ENCODE measurements at regions not wholly inside any gene's neighbourhood (a gene's known extent, or its start where the extent isn't known, plus 50 kb on each side); places are given as distances from the start of the nearest gene placed in this dataset.
"Not testable (repeated sequence)": the region's sequence is repeated elsewhere in the genome, so short reads cannot be mapped to it uniquely, and the experiment has no call there.

- H3K27me3 ChIP-seq (ENCODE audit: insufficient read depth in 3 of 3, low read length in 2 of 3); H3K4me1 ChIP-seq; ATAC-seq; H3K27ac ChIP-seq; DNase-seq; H3K36me3 ChIP-seq (ENCODE audit: insufficient read depth in 1 of 2, low read depth in 1 of 2); intact Hi-C loops (cut with DNase I); H3K9me3 ChIP-seq; H3K4me3 ChIP-seq: not testable (repeated sequence)
- WGBS, 3 donors = 87 to 97% (median 89%) methylated on average over 1 of the region's 1 CpG
Observed at GRCh38 chr9:39567396-39567795, 211.9 kb downstream of the SPATA31A1 start.

DNA sequence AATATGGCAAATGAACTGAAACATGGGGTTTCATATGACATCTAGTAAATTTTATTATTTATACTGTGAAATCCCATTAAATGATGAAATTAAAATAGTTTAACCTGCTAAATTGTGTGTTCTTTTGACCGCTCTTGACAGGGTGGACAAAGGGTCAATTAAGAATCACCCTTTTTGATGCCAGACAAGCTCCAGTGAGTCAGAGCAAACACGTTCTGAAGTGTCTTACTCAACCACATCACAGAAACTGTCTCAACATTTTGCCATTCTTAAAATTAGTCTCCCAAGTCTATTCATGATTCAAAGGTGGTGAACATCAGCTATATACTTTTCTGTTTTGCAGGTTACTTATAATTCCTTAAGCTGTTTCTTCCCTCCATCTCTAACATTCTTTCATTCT, 213.4 kb downstream of the SPATA31A1 start:
- H3K36me3 ChIP-seq (ENCODE audit: insufficient read depth in 1 of 2, low read depth in 1 of 2); H3K27ac ChIP-seq; ATAC-seq; H3K4me3 ChIP-seq; DNase-seq; H3K27me3 ChIP-seq (ENCODE audit: insufficient read depth in 3 of 3, low read length in 2 of 3); H3K4me1 ChIP-seq; intact Hi-C loops (cut with DNase I); H3K9me3 ChIP-seq: not testable (repeated sequence)
- WGBS, 3 donors = 79 to 100% (median 89%) methylated on average over 1 of the region's 2 CpGs

DNA sequence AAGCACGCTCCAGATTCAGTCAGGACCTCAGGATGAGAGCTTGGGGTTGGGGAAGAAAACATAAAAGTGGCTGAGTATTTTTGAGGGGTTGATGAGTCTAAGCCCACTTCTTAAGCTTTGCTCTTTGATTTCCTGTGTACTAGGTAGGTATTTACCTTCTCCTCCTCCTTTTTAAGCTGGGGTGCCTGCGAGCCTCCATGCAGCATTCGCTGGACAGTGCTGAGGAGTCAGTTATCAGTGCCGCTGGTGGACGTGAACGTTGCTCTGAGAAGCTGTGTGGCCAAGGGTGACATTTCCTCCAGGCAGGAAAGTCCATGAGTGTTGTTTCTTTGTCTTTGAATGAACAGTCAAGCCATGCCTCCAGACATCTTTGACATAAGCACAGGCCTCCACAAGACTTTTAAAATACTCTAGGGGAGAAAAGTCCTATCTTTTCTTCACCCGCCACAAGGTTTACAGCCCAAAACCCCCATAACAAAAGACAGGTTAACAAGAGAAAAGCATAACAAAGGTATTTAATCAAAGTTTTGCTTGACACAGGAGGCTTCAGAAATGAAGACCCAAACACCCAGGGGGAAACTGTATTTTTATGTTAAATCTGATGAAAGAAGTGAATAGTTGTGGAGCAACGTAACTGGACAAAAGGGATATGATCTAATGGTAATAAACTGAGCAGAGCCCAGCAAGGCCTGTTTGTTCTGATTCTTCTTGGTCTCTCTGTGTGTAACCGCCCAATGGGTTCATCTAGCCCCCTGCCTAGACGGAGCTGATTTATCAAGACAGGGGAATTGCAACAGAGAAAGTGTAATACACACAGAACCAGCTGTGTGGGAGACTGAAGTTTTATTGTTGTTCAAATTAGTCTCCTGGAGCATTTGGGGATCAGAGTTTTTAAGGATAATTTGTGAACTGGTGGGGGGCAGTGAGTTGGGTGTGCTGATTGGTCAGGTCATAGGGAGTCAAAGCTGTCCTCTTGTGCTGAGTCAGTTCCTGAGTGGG, 217.9 kb downstream of the SPATA31A1 start:
- H3K4me1 ChIP-seq; H3K4me3 ChIP-seq; DNase-seq; ATAC-seq; intact Hi-C loops (cut with DNase I); H3K36me3 ChIP-seq (ENCODE audit: insufficient read depth in 1 of 2, low read depth in 1 of 2); H3K27me3 ChIP-seq (ENCODE audit: insufficient read depth in 3 of 3, low read length in 2 of 3); H3K27ac ChIP-seq; H3K9me3 ChIP-seq: not testable (repeated sequence)
- WGBS, 3 donors = 40 to 64% (median 44%) methylated on average over 1 to 4 of the region's 10 CpGs

GRCh38 chr9:39579000-39579399, 223.5 kb downstream of the SPATA31A1 start:
- intact Hi-C loops (cut with DNase I); H3K4me1 ChIP-seq; H3K27ac ChIP-seq; H3K36me3 ChIP-seq (ENCODE audit: insufficient read depth in 1 of 2, low read depth in 1 of 2); H3K9me3 ChIP-seq; H3K4me3 ChIP-seq; H3K27me3 ChIP-seq (ENCODE audit: insufficient read depth in 3 of 3, low read length in 2 of 3); ATAC-seq; DNase-seq: not testable (repeated sequence)
- whole genome bisulfite sequencing, 3 donors = 56 to 63% (median 58%) methylated on average over 4 of the region's 4 CpGs

DNA sequence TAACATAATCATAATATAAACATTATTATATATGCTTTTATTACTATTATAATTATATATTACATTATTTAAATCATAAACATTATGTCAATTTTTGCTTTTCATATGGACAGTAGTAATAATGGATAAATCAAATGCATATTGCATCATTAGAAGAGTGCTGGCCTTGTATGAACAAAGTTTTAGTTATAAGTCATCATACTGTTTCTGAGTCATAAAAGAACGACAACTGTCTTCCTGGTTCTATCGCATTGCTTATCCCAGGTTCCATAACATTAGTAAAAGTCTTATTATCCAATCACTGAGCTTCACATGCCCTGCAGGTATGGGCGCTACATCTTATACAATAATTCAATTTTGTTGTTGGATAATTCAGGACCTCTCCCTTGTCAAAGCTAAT, 225.8 kb downstream of the SPATA31A1 start:
- H3K9me3 ChIP-seq; H3K4me1 ChIP-seq; DNase-seq; ATAC-seq; H3K27ac ChIP-seq; intact Hi-C loops (cut with DNase I); H3K36me3 ChIP-seq (ENCODE audit: insufficient read depth in 1 of 2, low read depth in 1 of 2); H3K27me3 ChIP-seq (ENCODE audit: insufficient read depth in 3 of 3, low read length in 2 of 3); H3K4me3 ChIP-seq: not testable (repeated sequence)
- WGBS, 3 donors = 94 to 96% (median 96%) methylated on average over 3 of the region's 3 CpGs

DNA sequence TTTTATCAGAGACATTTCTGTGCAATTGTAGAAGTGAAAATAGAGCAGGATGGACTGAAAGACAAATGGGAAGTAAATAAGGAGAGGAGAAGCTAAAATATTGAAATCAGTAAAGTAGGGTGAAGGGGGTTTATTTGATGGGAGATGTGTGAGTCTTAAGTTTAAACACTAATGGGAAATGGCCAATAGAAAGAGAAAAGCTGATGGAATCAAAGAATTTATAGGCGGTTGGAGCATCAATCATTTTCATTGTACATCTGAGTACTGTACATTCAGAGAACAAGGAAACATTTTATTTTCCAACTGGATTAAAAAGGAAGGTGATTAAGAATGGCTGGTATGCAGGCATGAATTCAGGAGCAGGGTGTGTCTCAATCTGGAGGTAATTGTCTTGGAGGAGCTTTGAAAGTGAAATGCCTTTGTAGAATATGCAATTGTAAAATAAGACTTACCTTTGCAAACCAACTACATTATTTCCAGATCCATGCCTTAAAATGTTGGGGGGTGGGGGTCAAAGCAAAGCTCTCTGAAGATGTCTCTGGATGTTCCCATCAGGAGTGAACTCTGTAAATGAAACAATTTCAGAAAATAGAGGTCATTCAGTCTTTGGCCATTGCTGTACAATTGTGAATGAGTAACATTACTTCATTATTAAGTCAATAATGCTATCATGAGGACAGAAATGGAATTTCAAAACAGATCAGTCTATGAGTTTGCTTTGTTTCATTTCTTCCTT, 227.4 kb downstream of the SPATA31A1 start:
- H3K27ac ChIP-seq; H3K4me3 ChIP-seq; H3K36me3 ChIP-seq (ENCODE audit: insufficient read depth in 1 of 2, low read depth in 1 of 2); intact Hi-C loops (cut with DNase I); DNase-seq; H3K9me3 ChIP-seq; H3K4me1 ChIP-seq; ATAC-seq; H3K27me3 ChIP-seq (ENCODE audit: insufficient read depth in 3 of 3, low read length in 2 of 3): not testable (repeated sequence)
- 88 to 94% (median 89%) methylated on average over 1 of the region's 1 CpG for WGBS, 3 donors

DNA sequence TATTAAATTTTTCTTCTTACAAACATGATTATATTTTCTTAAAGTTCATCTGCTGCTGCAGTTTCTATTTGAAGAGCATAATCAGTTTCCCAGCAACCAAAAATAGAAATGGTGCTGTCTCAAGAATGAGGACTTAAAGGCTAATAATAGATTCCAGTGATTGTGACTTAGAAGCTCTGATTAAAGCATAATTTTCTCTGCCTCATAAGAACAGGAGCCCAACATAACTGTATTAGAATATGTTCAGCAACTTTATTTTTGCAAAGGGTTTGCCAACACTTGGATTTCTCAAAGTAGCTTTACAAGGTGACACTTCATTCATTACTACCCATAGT, 227.9 kb downstream of the SPATA31A1 start:
- H3K4me3 ChIP-seq; H3K4me1 ChIP-seq; H3K36me3 ChIP-seq (ENCODE audit: insufficient read depth in 1 of 2, low read depth in 1 of 2); DNase-seq; H3K27ac ChIP-seq; ATAC-seq; H3K9me3 ChIP-seq; H3K27me3 ChIP-seq (ENCODE audit: insufficient read depth in 3 of 3, low read length in 2 of 3); intact Hi-C loops (cut with DNase I): not testable (repeated sequence)

GRCh38 chr9:39585233-39585632, 229.8 kb downstream of the SPATA31A1 start:
- H3K4me3 ChIP-seq; H3K36me3 ChIP-seq (ENCODE audit: insufficient read depth in 1 of 2, low read depth in 1 of 2); DNase-seq; H3K27ac ChIP-seq; H3K27me3 ChIP-seq (ENCODE audit: insufficient read depth in 3 of 3, low read length in 2 of 3); H3K4me1 ChIP-seq; H3K9me3 ChIP-seq; ATAC-seq; intact Hi-C loops (cut with DNase I): not testable (repeated sequence)
- 88 to 96% (median 92%) methylated on average over 5 to 6 of the region's 7 CpGs for WGBS, 3 donors
